Peyer's patch (tissue), 4 donors: ENCODE measurements at regions not wholly inside any gene's neighbourhood (a gene's known extent, or its start where the extent isn't known, plus 50 kb on each side); places are given as distances from the start of the nearest gene placed in this dataset.

Source experiments
- POLR2A ChIP-seq, 2 donors: fragments of 450-650 bp; IDR thresholded peaks; one replicate each; pipeline ENCODE4 v1.5.1; 2017; ENCODE audit warnings: antibody characterized with exemption in 2 of 2, mild to moderate bottlenecking in 2 of 2, moderate library complexity in 2 of 2
- TF ChIP-seq, protein P1 (sequence below), 6 experiments: fragments of 450-650 bp in 4 of 6; fragments of 200-600 bp in 2 of 6; sonication (generic) in 1 of 6; IDR thresholded peaks; one replicate each; pipeline ENCODE4 v1.5.1; 2017 to 2019; ENCODE audit warnings: antibody characterized with exemption in 6 of 6, mild to moderate bottlenecking in 3 of 6, moderate library complexity in 1 of 6

- TF ChIP-seq POLR2A (IDR thresholded peaks at IDR 0.05), result no peak
- TF ChIP-seq, protein P1, sequence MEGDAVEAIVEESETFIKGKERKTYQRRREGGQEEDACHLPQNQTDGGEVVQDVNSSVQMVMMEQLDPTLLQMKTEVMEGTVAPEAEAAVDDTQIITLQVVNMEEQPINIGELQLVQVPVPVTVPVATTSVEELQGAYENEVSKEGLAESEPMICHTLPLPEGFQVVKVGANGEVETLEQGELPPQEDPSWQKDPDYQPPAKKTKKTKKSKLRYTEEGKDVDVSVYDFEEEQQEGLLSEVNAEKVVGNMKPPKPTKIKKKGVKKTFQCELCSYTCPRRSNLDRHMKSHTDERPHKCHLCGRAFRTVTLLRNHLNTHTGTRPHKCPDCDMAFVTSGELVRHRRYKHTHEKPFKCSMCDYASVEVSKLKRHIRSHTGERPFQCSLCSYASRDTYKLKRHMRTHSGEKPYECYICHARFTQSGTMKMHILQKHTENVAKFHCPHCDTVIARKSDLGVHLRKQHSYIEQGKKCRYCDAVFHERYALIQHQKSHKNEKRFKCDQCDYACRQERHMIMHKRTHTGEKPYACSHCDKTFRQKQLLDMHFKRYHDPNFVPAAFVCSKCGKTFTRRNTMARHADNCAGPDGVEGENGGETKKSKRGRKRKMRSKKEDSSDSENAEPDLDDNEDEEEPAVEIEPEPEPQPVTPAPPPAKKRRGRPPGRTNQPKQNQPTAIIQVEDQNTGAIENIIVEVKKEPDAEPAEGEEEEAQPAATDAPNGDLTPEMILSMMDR (IDR thresholded peaks at IDR 0.05), result no peak
These were observed 247.9 kb downstream of the SATB1 start for GRCh38 chr3:18177271-18177670.
